ENCODE measurements at regions not wholly inside any gene's neighbourhood (a gene's known extent, or its start where the extent isn't known, plus 50 kb on each side); places are given as distances from the start of the nearest gene placed in this dataset.
A peak's percentile ranks its signal among the peaks of the same experiment; 100 is the strongest.

DNA sequence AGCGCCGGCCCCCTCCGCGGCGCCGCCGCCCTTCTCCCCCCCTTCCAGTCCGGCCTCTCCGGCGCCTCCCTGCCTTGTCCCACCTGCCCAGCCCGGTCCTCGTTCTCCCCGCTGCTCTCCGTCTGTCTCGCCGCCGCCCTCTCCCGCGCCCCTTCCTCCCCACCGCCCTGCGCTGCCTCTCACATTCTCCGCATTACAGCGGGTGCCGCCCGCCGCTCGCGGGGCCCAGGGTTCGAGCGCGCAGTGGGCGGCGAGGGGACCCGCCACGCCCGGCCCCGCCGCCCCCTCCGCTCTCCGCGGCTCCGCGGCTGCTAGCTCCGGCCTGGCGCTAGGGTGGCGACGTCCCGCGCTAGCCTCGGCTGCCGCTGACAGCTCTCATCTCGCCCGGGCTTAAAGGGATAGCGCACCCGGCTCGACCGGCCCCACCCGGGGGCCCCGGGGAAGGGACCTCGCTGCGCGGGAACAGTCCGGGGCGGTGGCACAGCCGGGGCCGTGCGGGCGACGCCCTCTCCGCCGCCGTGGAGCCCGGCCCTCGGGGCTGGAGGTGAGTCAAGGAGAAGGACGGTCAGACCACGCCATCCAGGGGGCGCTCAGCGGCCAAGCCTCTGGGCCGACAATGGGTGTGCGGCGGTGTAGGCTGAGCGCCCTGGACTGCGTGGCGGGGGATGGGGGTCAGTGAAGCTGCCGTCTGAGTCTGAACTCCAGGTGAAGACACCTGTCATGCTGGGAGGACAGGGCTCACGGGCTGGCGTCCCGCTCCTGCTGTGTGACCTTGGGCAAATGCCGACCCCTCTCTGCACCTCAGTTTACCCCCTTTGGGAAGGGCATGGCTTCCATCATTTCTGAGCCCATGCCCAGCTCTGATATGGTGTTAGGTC, 187.4 kb upstream of the LINGO1 start:
- no peak overlapping the region for H3K14ac ChIP-seq (ENCODE audit: insufficient read length)
- H4K8ac ChIP-seq (ENCODE audit: extremely low read depth, insufficient read depth, low read length), result no peak overlapping the region
- no peak overlapping the region for H4K91ac ChIP-seq (replicated peaks; ENCODE audit: insufficient read length, low read length)
- no peaks in the 10 kb centered on the region for H3K79me1 ChIP-seq (ENCODE audit: low read depth, low read length)
- WGBS, 2 experiments (ENCODE audit: extremely low coverage in 1 of 2, insufficient coverage in 1 of 2, insufficient read length in 1 of 2, insufficient replicate concordance in 2 of 2, low coverage in 1 of 2, low lambda C conversion rate in 2 of 2, missing lambda C conversion rate in 1 of 2), result 13% methylated on average over 4 of the region's 89 CpGs; no CpG with 5 or more reads in 1 of the 2 experiments
- H3K4ac ChIP-seq (replicated peaks; ENCODE audit: insufficient read length, low read depth, low read length), result no peak overlapping the region
- H2AK5ac ChIP-seq (ENCODE audit: low read depth, low read length), result no peak overlapping the region
- H2BK20ac ChIP-seq (ENCODE audit: low read length), result no peak overlapping the region
- no peak overlapping the region for H3K56ac ChIP-seq (replicated peaks; ENCODE audit: insufficient read length, low read depth, low read length)
- ChIA-PET CTCF (ENCODE audit: partially characterized antibody) (interaction anchor here (0.5 to 3.8 kb wide), 54 partner anchors 11 to 814 kb away, joined by 3 to 158 read pairs (median 11); partner anchors contain the start of gene LINGO1), POLR2A (ENCODE audit: partially characterized antibody) (interaction anchor here (0.6 to 2.9 kb wide), 2 partner anchors 164 to 186 kb away, joined by 3 to 21 read pairs; no protein-coding TSS in a partner anchor)
- H3K79me2 ChIP-seq (ENCODE audit: control insufficient read depth in 1 of 2, insufficient read depth in 2 of 2, low read length in 2 of 2), result no peaks in the 10 kb centered on the region
- peak overlapping the region; percentile 48 to 77 (median 58); a peak in 6 of 8 replicates for H3K4me3 ChIP-seq (ENCODE audit: extremely low read depth in 1 of 4, insufficient read depth in 2 of 4, low read depth in 3 of 4, low read length in 4 of 4)
- no peak overlapping the region; the same call in 1 of the 2 replicates for H3K18ac ChIP-seq (ENCODE audit: extremely low read depth, low read length)
- no peak for TF ChIP-seq BACH1 (IDR thresholded peaks at IDR 0.05; ENCODE audit: low read length)
- peak; percentile 63 for TF ChIP-seq EZH2 (IDR thresholded peaks at IDR 0.05; ENCODE audit: low read depth, low read length, severe bottlenecking)
- TF ChIP-seq, protein P1, sequence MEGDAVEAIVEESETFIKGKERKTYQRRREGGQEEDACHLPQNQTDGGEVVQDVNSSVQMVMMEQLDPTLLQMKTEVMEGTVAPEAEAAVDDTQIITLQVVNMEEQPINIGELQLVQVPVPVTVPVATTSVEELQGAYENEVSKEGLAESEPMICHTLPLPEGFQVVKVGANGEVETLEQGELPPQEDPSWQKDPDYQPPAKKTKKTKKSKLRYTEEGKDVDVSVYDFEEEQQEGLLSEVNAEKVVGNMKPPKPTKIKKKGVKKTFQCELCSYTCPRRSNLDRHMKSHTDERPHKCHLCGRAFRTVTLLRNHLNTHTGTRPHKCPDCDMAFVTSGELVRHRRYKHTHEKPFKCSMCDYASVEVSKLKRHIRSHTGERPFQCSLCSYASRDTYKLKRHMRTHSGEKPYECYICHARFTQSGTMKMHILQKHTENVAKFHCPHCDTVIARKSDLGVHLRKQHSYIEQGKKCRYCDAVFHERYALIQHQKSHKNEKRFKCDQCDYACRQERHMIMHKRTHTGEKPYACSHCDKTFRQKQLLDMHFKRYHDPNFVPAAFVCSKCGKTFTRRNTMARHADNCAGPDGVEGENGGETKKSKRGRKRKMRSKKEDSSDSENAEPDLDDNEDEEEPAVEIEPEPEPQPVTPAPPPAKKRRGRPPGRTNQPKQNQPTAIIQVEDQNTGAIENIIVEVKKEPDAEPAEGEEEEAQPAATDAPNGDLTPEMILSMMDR (IDR thresholded peaks at IDR 0.05; ENCODE audit: control extremely low read depth in 1 of 3, insufficient read depth in 1 of 3, low read depth in 1 of 3, low read length in 3 of 3), result peak; percentile 49 to 64 (median 54)
- peak; percentile 47 to 63 for TF ChIP-seq RAD21 (IDR thresholded peaks at IDR 0.05 in 1 of 2, conservative IDR thresholded peaks at IDR 0.05 in 1 of 2; ENCODE audit: low read depth in 2 of 2, low read length in 2 of 2)
- no peak for TF ChIP-seq CBX8 (IDR thresholded peaks at IDR 0.05; ENCODE audit: borderline replicate concordance, low read depth, low read length)
- no peak for TF ChIP-seq SIRT6 (IDR thresholded peaks at IDR 0.05; ENCODE audit: low read length)
- TF ChIP-seq KDM4A (IDR thresholded peaks at IDR 0.05; ENCODE audit: low read depth, low read length, severe bottlenecking), result peak; percentile 39
- peak; percentile 70 for TF ChIP-seq SUZ12 (IDR thresholded peaks at IDR 0.05; ENCODE audit: low read length)
- H3K9ac ChIP-seq (replicated peaks in 1 of 4; ENCODE audit: extremely low read depth in 1 of 4, low read depth in 3 of 4, low read length in 3 of 4), result no peak overlapping the region
- DNase-seq (ENCODE audit: low read depth in 1 of 2, low spot score in 2 of 2), result peak in 1 of 2 experiments; percentile 80
- H3K36me3 ChIP-seq (ENCODE audit: control insufficient read depth in 2 of 4, insufficient read depth in 4 of 4, low read length in 3 of 4), result no peaks in the 10 kb centered on the region
- H4K5ac ChIP-seq (ENCODE audit: insufficient read length, low read depth, low read length), result no peak overlapping the region
- FAIRE-seq, result no peak
- H2BK15ac ChIP-seq (ENCODE audit: low read length), result peak overlapping the region; percentile 36; the same call in 1 of the 2 replicates
- H4K20me1 ChIP-seq (replicated peaks in 1 of 2; ENCODE audit: control insufficient read depth in 1 of 2, insufficient read depth in 2 of 2, low read length in 2 of 2), result no peaks in the 10 kb centered on the region
- no peak overlapping the region; the same call in 1 of the 2 replicates for H2BK5ac ChIP-seq (ENCODE audit: low read depth, low read length)
- H3K23ac ChIP-seq (ENCODE audit: insufficient read length), result no peak overlapping the region
- H3K23me2 ChIP-seq (ENCODE audit: low read depth, low read length), result peaks cover 14% of the 10 kb centered on the region; the same call in 1 of the 2 replicates
- peak overlapping the region; percentile 51 to 92 for H3K4me2 ChIP-seq (ENCODE audit: insufficient read depth in 1 of 2, low read depth in 2 of 2, low read length in 2 of 2)
- peaks cover 23 to 46% (median 39%) of the 10 kb centered on the region in 4 experiments for H3K27me3 ChIP-seq (replicated peaks in 1 of 4; ENCODE audit: control insufficient read depth in 3 of 4, extremely low read depth in 1 of 4, insufficient read depth in 3 of 4, low read length in 3 of 4)
- peaks cover 0 to 12% (median 10%) of the 10 kb centered on the region in 4 experiments; a peak in 6 of 7 replicates for H3K4me1 ChIP-seq (replicated peaks in 1 of 4; ENCODE audit: control insufficient read depth in 3 of 4, insufficient read depth in 4 of 4, low read length in 3 of 4)
- H3K9me3 ChIP-seq (ENCODE audit: insufficient read depth in 2 of 2, low read depth in 1 of 2, low read length in 1 of 2), result no peaks in the 10 kb centered on the region
- peak overlapping the region; percentile 53; the same call in 1 of the 2 replicates for H2BK12ac ChIP-seq (ENCODE audit: low read depth, low read length)
- no peak overlapping the region for H2BK120ac ChIP-seq (replicated peaks; ENCODE audit: low read depth, low read length)
- H3K27ac ChIP-seq (ENCODE audit: low read depth, low read length), result no peak overlapping the region
- H2AFZ ChIP-seq (ENCODE audit: low read length), result no peak overlapping the region

Measured in H1 (cell line).